ENCODE measurements at regions not wholly inside any gene's neighbourhood (a gene's known extent, or its start where the extent isn't known, plus 50 kb on each side); places are given as distances from the start of the nearest gene placed in this dataset.

DNA sequence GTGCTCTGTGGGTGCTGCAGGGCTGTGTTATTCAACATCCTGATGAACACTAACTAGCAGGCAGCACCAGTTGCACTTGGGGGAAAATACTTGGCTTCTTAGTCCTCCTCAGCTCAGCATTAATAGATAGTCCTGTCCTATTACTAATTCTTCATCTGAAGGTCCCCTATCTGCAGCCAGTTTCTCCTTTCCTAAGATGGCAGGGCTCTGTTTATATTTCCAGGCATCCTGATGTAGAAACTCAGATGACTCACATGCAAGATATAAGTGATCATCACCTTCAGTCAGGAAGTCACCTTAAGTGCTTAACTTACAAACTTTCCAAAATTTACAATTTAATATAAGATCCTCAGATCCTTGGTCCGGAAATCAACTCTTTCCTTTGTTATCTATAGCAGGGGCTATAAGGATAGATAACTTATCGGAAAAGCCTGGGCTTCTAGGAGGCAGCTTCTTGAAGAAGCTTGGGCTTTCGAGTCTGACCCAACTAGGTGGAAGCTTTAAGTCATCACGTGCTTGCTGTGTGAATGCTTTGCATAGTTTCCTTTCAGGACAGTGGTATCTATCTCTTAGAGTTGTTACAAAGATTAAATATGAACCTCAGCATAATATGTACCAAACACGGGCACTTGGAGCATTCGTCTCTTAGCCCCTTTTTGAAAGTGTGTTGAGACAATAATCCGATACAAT is 181.0 kb upstream of the GRIP1 start:
- DNase-seq: no peak

DNA sequence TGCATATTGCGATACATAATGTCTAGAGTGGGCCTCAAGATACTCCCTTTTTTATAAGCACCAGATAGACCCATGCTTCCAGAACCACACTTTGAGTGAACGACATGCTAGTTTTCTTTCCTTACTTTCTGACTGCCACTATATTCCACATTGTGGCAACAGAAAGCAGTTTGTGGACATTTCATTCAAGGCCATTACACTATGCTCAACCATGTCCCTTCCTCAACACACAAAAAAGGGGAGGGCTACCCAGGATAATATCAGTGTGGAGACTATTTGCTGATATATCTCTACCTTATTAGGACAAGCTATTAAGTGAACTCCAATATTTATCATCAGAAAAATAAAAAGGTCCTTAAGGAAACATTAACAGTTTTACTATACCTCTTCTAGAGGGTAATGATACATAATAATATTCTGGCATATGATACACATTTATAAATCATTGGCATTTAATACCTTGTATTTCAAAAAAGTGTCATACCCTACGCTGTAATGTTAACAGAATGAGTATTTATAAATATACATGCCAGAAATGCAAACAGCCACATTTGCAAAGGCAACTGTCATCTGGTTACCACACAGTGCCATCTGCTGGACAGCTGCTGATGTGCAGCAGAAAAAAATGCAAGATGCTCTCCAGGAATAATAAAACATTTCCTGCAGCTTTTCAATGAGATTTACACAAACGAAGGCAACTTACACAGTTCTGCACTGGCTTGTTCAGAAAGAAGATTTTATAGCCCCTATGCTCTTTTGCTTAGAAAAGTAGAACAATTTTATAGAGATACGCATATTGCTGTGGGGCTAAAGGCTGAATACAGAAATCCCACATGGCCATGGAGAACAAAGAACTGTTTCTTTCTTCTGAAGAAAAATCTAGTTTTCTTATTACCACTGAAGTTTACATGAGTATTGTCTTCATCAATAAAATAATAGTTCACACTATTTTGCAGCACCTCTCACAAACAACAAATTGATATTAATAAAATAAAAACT is 182.2 kb upstream of the GRIP1 start:
- DNase-seq: peak; percentile 11

DNA sequence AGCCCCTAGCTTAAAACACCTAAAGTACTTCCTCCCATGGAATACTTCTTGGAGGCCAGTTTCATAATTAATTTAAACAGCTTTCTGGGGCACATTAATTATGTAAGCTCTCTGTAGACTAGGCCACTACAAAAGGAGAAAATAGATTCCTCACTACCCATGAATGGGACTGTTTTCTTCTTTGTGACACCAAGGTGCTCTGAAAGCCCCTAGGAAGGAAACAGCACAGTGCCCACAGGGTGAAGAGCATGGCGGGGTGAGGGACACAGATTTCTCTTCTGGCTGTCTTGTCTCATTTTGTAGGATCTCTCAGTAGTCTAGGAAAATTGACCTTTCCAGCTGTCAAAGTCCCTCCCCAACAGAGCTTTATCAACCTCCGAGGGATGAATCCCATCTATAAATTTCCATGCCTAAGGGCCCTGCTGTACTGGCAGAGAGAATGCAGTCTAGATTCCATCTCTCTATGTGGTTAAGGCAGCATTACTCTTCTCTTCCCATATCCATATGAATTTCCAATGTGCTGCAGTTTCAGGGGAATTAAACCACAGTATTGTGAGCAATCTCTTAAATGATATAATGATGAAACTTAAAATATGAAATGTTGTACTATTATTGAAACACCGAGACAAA is 183.6 kb upstream of the GRIP1 start:
- no peak for DNase-seq

DNA sequence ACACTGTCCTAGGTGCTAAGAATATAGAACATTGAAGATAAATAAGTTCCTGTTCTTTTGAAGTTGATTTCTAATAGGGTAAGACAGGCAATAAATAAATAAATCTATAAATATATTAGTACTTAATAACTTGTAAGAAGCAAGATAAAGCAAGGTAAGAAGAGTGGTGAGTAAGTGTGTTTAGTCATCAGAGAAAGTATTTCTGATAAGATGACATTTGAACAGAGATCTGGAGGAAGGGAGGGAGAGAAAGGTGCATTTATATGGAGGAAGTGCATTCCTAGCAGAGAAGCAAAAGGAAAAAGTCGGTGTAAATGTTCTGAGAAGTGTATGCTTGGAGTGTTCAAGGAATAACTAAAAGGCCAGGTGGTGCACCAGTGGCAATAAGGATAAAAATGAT is 184.4 kb upstream of the GRIP1 start:
- no peak for DNase-seq

DNA sequence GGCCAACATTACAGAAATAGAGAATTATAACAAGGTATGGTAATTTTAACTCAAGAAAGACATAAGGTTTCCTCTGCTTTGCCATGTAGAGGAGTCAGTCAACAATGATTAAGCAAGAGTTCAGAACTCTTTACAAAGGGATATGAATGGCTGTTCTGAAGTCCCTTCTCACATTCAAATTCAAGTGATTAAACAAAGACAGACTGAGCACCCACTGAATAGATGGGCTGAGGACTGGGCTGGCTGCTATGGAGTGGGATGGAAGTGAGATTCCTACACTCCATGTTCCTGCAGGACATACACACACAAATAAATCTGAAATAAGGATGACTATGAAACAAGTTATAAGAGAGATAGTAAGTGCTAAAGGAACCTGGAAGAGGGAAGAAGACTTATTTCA is 199.0 kb upstream of the GRIP1 start:
- DNase-seq: no peak

DNA sequence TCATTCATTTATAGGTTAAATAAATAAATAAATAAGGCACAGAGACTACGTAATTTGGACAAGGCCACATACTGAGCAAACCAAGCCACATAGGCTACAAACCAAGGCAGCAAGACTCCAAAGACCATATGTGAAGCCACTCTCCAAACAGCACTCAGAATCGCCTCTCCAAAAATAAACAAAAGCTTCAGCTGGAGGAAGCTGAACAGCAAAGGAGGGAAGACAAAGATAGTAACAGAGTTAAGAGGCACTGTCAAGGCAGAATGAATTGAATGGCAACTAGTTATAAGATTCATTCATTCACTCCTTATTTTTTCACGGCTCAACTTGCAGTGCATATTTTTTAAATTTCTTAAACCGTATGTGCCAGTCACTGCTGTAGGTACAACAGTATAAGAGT is 200.5 kb upstream of the GRIP1 start:
- no peak for DNase-seq

DNA sequence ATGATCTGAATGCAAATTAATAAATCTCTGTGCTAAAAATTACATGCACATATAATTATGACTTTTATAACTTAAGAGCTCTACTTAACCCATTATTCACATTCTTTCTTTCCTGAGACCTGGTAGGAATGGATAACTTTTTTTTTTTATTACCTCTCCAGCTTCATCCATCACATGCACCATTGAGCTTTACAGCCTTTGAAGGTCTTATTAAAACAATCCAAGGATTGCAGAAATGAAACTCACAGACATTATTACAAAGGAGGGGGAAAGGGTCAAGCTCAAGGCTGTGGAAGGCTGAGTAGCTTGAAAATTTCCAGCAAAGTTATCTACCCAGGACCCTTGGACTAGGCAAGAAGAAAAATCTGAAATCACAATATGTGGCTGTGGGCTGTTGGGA is 202.5 kb upstream of the GRIP1 start:
- DNase-seq: no peak

DNA sequence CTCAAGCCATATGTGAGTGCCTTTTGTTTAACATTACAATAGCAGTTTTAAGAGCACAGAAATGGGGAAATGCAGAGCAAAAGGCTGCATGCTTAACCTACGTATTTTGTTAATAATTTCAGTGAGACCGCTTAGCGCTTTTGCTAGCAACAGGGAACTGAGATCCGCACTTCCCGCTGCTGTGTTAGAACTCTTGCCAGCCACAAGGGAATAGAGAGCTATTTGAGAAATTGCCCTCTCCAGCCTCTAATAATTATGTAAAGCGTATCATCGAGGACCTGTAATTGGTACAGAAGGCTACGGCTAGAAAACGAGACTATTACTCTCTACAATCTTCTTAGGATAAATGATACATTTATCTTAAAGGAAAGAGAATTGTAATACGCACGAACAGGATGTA is 205.2 kb upstream of the GRIP1 start:
- DNase-seq: no peak

DNA sequence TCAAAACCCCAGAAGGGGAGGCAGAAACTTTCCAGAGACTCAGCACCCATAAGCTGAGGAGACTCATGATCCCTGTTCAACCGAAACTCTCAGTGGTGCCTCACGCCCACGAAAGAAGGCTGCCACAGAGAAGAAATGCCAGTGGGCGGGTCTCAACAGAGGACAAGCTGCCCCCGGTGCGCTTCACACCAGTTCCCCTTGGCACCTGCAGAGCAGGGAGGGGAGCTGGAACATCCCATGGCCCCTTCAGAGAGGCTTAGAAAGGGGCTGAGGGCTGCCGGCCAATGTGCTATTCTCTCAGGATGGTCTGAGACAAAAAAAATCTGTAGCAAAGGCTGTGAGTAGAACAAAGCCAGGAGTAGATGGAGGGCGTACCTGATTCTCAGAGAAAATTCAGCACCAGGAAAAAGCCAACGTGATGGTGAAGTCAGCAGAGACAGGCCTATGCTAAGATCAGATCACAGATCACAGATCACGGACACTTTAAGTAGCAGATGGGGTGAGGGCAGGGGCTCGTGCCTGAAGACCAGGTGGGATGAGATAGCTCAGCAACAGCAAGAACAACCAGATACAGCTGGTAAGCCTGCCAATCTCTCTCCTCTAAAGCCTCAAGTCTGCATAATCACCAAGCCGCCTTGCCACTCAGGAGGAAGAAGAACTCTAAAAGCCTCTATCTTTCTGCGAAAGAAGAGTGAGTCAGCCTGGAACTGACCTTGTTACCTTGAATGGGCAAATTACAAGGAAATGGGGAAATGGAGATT is 206.4 kb upstream of the GRIP1 start:
- DNase-seq: no peak

DNA sequence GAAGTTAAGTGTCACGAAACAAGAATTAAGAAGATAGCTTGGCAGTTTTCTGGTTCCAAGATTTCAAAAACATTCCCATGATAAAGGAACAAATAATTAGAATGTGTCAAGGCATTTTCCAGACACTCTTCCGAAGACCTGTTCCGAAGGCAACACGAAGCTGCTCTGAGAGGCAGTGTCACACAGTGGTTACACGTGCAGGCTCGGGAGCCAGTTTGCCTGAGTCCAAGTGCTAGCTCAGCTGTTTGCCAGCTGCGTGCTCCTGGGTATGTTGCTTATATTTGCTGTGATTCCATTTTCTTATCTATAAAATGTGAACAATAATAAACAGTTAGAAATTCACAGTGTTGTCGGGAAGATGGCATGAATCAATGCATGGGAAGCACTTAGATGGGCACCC is 217.9 kb upstream of the GRIP1 start:
- no peak for DNase-seq

DNA sequence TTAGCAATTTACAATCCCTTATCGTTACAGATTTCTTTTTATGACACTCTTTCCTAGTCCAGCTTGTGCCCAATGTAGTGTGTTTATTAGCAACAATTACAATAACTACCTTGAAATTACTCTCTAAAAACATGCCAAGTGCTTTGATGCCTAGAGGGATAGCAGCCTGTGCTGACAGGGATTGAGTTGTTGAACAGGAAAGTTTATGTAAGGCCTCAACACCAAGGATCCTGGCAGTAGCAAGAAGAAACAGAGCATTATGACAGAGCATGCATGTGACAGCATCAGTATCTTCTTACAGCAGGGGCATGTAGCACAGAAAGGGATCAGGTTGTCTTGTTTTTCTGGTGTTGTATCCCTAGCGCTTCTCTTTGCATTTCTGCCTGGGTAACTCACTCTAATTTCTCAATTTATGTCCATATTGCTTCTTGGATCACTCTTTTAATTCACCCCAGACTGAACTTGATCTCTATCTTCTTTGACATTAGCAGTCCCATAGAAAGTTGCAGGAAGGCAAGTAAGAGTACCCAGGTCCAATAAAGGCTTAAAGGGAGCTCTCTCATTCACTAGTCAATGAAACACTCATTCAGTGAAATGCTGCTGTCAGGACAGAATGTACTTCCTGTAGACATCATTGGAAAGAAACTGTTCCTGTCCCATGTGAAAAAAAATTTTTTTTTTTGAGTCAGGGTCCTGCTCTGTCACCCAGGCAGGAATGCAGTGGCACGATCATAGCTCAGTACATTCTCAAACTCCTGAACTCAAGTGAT is 220.0 kb upstream of the GRIP1 start:
- no peak for DNase-seq

DNA sequence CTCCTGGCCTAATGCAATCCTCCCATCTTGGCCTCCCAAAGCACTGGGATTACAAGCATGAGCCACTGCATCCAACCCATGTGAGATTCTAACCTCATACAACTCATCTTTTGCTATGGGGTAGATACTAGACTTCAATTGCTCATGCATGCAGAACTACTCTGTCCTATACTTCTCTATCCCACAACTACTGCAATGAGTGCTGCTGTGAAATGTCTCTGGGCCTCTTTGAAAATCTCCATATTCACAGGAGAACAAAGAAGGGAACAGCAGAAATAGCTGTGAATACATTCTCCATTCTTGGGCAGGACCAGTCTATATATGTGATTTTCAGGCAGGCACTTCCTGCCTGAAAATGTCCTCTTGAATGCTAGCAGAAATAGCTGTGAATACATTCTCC is 220.7 kb upstream of the GRIP1 start:
- DNase-seq: no peak

DNA sequence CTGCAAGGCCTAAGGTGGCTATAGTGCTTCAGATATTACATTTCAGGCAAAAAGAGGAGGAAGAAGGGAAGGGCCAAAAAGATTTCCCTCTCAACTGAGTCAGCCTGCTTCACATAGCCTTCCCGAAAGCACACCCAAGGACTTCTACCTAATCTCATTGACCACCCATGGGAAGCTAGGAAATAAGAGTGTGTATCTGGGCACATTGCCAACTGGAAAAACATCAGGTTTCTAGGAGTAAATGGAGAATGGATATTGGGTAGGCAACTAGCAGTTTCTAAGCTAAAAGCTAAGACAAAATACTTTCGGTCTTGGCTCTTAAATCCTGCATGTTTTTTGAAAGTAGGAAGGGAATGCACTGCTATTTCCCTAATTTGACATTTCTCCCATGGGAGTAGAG is 221.7 kb upstream of the GRIP1 start:
- no peak for DNase-seq

DNA sequence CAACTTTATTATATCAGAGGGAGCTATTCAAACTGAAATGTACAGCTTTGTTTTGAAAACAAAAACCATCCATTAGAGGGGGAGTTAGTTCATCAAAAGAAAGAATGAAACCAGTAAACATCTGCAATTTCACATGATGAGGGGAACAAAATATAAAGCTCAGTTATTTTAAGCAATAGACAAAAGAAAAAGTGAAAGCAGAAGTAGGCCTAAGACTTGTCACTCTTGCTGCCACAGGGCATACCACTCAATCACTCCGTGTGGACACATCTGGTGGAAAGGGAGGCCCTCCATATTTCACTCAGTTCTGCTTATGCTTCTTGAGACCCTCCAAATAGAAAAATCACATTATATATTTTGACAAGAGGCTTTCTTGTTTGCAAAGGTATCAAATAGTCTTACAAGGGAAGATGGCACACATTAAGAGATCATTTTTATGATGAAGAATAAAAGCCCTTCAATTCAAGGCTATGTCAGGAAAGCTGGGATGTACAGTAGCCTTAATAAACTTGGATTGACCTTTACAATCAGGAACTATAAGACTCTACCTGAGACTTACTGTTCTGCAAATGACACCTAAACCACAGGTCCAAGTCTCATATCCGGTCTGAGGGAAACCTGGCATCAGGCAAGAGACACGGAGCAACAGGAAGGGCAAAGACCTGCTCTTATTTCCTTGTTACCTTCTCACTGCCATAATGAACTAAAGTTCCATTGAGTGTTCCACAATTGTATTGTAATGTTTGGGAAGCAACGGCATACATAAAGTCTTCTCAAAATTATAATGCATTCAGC is 222.5 kb upstream of the GRIP1 start:
- DNase-seq: no peak

DNA sequence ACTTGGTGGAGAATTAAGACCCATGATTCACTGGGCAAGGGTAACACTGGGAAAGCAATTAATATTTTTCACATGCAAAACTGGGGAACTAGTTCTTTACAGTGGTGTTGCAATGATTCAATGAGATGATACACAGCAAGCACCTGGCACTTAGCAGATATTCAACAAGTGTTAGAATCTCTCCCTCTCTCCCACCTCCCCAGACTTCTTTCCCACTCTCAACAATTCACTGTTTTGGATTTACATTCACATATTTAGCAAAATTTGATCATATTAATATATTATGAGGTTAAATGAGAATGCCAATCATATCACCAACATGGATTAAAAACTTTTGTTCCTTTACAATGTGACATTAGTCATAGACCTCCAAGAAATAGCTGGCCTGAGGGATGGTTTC is 223.1 kb upstream of the GRIP1 start:
- DNase-seq: no peak

DNA sequence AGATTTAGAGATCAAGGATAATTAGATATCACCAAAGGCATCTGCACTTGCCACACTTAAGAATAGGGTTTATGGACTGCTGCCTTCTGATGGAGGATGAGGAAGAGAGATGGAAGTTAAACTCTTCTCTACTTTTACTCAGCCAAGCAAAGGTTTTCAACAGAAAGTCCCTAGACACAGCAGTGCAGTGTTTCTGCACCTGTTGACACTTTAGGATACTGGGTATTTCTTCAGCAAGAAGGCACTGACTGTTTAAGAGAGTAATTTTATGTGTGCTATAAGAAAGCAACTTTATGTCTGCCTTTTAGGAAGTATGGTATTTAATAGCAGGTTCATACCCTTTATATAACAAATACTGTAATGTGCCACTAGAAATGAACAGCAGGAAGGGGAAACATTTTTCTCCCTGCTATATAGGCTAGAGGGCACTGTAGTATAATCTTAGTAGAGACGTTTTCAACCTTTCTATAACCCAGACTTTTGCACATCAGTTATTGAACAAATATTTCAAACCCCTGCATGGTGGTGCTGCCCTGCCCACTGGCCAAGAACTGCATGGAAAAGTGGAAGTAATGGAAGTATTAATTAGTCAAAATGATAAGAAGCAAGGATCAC is 225.0 kb upstream of the GRIP1 start:
- no peak for DNase-seq

DNA sequence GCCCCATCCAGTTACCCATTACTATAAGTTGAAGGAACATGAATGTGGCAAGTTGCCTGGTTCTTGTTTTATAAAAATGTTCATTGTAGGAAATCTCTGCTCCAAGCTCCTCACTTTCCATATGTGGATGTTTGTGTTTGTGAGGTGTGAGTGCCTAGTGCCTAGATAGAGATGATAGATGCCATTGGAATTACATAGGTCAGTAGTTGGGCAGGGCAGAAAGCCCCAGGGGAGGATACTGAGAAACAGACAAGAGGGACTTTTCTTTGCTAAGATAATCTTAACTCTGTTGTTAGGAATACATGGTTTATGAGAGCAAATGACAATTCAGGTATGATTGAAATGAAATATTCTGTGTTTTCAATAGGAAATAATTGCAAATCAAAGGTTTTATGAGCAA is 226.3 kb upstream of the GRIP1 start:
- no peak for DNase-seq

DNA sequence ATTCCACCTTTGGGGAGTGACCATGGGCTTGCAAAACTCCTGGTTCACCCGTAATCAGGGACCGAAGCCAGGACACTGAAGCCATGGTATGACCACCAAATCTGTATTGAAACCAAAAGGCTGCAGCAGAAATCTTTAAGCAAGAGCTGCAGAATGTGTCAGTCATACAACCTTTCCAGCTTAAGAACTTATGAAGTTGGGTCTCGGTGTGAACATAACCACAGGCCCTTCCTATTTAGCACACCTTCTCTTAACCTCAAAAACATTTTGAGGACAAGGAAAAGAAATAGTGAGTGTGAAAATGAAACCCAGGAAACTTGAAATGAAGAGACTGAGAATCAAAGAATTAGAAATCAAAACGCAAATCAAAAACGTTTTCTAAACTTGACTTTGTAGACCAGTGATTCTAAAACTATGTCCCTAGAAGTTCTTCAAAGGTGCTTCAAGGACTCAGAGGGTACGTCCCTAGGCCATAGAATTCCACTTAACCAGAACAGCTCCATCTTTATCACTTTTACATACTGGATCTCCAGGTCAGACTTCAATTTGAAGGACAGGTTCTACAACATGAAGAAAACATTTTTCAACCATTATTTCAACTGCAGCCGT is 231.6 kb upstream of the GRIP1 start:
- DNase-seq: no peak

DNA sequence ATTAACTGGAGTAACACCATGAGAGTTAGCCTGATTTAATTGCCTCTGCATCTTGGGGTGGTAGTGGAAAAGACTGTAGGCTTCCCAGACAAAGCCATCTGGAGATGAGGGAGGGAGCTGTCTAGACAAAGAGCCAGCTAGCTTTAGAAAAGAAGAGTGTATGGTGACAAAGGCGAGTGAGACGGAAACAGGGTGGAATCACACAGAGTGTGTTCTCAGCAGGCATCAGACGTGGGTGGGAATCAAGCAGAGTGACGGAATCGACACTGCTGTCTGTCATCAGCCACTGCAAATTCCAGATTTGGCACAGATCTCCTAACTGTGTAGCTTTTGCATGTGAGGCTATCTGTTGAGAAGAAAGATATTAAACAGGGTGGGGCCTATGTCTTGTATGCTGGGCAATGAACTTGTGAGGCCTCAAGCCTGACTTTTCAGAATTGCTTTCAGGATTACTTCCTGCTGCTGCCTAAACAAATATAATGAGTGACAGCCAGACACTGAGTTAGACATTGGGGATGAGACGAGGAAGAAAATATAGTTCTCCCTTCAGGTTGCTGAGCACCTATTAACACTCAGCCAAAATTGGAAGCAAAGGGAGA is 236.5 kb upstream of the GRIP1 start:
- no peak for DNase-seq

DNA sequence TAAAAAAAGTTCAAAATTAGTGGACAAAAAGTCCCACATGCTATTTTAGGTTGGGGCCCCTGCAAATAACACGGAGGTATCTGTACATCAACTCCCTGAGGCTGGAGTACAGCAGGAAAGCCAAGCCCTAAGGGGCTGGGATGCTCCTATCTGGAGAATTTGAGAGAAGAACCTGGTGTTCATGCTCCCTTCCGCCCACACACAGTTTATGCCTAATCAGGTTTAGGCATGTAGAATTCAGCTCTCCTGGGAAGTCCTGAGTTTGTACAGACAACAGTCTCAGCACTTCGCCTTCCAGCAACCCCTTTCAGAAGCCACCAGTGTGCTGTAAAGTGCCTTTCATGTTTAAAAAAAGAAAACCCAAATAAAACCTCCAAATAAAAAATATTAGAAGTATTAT is 237.3 kb upstream of the GRIP1 start:
- DNase-seq: no peak
